ENCODE measurements at regions not wholly inside any gene's neighbourhood (a gene's known extent, or its start where the extent isn't known, plus 50 kb on each side); places are given as distances from the start of the nearest gene placed in this dataset.
"Not testable (repeated sequence)": the region's sequence is repeated elsewhere in the genome, so short reads cannot be mapped to it uniquely, and the experiment has no call there.

DNA sequence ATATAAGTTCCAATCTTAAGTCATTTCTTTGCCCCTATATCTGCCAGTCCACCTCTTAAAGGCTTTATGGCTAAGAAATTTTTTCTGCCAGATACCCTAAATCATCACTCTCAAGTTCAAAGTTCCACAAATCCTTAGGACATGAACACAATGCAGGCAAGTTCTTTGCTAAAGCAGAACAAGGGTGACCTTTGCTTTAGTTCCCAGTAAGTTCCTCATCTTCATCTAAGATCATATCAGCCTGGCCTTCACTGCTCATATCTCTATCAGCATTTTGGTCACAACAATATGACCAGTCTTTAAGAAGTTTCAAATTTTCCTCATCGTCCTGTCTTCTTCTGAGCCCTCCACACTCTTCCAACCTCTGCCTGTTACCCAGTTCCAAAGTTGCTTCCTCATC is 402.2 kb upstream of the RUNX1 start:
- Histone ChIP-seq H3K36me3 (ENCODE audit: control insufficient read depth in 2 of 2, insufficient read depth in 2 of 2, low read length in 2 of 2) (no peaks in the 10 kb centered on the region), H3K9ac (ENCODE audit: low read length in 2 of 2) (no peak overlapping the region), H3K4me3 (ENCODE audit: low read length in 2 of 2) (no peak overlapping the region), H3K4me1 (ENCODE audit: control insufficient read depth, insufficient read depth, low read length) (no peaks in the 10 kb centered on the region), H3K27me3 (ENCODE audit: control insufficient read depth in 1 of 2, insufficient read depth in 2 of 2, low read length in 2 of 2) (no peaks in the 10 kb centered on the region), H3K27ac (ENCODE audit: low read length) (no peak overlapping the region), H3K9me3 (ENCODE audit: control insufficient read depth in 2 of 2, low read length in 2 of 2) (no peaks in the 10 kb centered on the region)

DNA sequence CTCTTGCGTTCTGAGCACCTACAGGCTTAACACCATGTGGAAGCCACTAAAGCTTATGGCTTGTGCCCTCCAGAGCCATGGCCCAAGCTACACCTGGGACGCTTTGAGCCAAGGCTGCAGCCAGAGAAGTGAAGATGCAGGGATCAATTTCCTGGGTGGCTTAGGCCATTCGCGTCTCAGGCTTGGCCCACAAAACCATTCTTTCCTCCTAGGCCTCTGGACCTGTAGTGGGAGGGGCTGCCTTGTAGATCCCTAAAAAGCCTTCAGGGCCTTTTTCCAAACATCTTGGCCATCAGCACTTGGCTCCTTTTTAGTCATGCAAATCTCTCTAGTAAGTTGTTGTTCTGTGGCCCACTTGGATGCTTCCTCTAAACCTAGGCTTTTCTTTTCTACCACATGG is 401.7 kb upstream of the RUNX1 start:
- H3K27ac ChIP-seq (ENCODE audit: low read length) = no peak overlapping the region
- no peak overlapping the region for H3K9ac ChIP-seq (ENCODE audit: low read length in 2 of 2)
- H3K9me3 ChIP-seq (ENCODE audit: control insufficient read depth in 2 of 2, low read length in 2 of 2) = no peaks in the 10 kb centered on the region
- H3K36me3 ChIP-seq (ENCODE audit: control insufficient read depth in 2 of 2, insufficient read depth in 2 of 2, low read length in 2 of 2) = no peaks in the 10 kb centered on the region
- no peaks in the 10 kb centered on the region for H3K27me3 ChIP-seq (ENCODE audit: control insufficient read depth in 1 of 2, insufficient read depth in 2 of 2, low read length in 2 of 2)
- no peaks in the 10 kb centered on the region for H3K4me1 ChIP-seq (ENCODE audit: control insufficient read depth, insufficient read depth, low read length)
- no peak overlapping the region for H3K4me3 ChIP-seq (ENCODE audit: low read length in 2 of 2)

GRCh38 chr21:35449846-35450245 is 400.7 kb upstream of the RUNX1 start:
- H3K36me3 ChIP-seq (ENCODE audit: control insufficient read depth in 2 of 2, insufficient read depth in 2 of 2, low read length in 2 of 2) = no peaks in the 10 kb centered on the region
- no peaks in the 10 kb centered on the region for H3K4me1 ChIP-seq (ENCODE audit: control insufficient read depth, insufficient read depth, low read length)
- H3K27ac ChIP-seq (ENCODE audit: low read length) = no peak overlapping the region
- no peak overlapping the region for H3K4me3 ChIP-seq (ENCODE audit: low read length in 2 of 2)
- no peak overlapping the region for H3K9ac ChIP-seq (ENCODE audit: low read length in 2 of 2)
- H3K27me3 ChIP-seq (ENCODE audit: control insufficient read depth in 1 of 2, insufficient read depth in 2 of 2, low read length in 2 of 2) = no peaks in the 10 kb centered on the region
- no peaks in the 10 kb centered on the region for H3K9me3 ChIP-seq (ENCODE audit: control insufficient read depth in 2 of 2, low read length in 2 of 2)

- H3K9ac ChIP-seq (ENCODE audit: low read length in 2 of 2) = no peak overlapping the region
- H3K36me3 ChIP-seq (ENCODE audit: control insufficient read depth in 2 of 2, insufficient read depth in 2 of 2, low read length in 2 of 2) = no peaks in the 10 kb centered on the region
- H3K27ac ChIP-seq (ENCODE audit: low read length) = no peak overlapping the region
- H3K4me3 ChIP-seq (ENCODE audit: low read length in 2 of 2) = no peak overlapping the region
- H3K4me1 ChIP-seq (ENCODE audit: control insufficient read depth, insufficient read depth, low read length) = no peaks in the 10 kb centered on the region
- no peaks in the 10 kb centered on the region for H3K9me3 ChIP-seq (ENCODE audit: control insufficient read depth in 2 of 2, low read length in 2 of 2)
- H3K27me3 ChIP-seq (ENCODE audit: control insufficient read depth in 1 of 2, insufficient read depth in 2 of 2, low read length in 2 of 2) = no peaks in the 10 kb centered on the region
Observed at GRCh38 chr21:35448876-35449599, 399.9 kb upstream of the RUNX1 start.

DNA sequence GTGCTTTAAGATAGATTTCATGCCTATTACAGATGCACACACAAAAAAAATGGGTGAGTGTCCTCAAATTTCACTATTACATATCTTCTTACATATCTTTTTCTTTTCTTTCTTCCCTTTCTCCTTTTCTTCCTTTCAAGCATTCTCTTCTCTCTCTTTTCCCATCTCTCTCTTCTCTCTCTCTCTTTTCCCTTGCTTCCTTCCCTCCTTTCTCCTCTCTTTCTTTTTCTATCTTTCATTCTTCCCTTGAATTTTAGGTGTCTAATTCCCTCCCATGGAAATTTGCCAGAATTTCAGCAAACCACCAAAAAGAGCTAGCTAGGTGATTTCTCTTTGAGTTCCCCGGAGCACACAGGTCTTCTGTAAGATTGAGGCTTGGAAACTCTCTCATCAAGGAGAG is 395.3 kb upstream of the RUNX1 start:
- H3K36me3 ChIP-seq (ENCODE audit: control insufficient read depth in 2 of 2, insufficient read depth in 2 of 2, low read length in 2 of 2) = no peaks in the 10 kb centered on the region
- H3K9me3 ChIP-seq (ENCODE audit: control insufficient read depth in 2 of 2, low read length in 2 of 2) = no peaks in the 10 kb centered on the region
- no peaks in the 10 kb centered on the region for H3K27me3 ChIP-seq (ENCODE audit: control insufficient read depth in 1 of 2, insufficient read depth in 2 of 2, low read length in 2 of 2)
- no peak overlapping the region for H3K4me3 ChIP-seq (ENCODE audit: low read length in 2 of 2)
- H3K27ac ChIP-seq (ENCODE audit: low read length) = no peak overlapping the region
- no peak overlapping the region for H3K9ac ChIP-seq (ENCODE audit: low read length in 2 of 2)
- H3K4me1 ChIP-seq (ENCODE audit: control insufficient read depth, insufficient read depth, low read length) = no peaks in the 10 kb centered on the region

DNA sequence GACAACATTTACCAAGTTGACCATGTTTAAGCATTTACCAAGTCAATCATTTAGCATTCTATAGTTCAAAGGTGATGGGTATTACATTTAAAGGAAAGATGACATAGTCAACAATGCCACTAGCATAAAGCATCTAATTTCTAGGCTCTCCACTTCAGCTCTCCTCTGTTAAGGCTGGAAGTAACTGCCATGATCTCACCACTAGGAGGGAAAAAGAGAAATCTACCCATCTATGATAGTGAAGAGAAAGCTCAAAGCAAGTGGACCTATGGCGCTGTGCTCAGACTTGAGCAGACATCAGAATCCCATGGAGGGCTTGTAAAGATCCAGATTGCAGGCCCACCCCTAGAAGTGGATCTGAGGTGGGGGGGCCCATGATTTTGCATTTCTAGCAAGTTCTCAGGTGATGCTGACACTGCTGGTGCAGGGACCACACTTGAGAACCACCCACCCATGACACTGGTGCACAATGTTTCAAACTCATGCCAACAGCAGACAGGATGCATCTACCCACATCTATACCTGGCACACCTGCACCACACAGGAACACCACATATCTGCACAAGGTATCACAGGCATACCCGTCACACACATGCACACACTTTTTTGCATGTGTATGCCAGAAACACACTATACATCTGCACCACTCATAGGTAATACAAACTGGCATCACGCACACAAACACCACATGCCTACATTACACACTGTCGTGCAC is 392.9 kb upstream of the RUNX1 start:
- Histone ChIP-seq H3K36me3 (ENCODE audit: control insufficient read depth in 2 of 2, insufficient read depth in 2 of 2, low read length in 2 of 2) (no peaks in the 10 kb centered on the region), H3K27me3 (ENCODE audit: control insufficient read depth in 1 of 2, insufficient read depth in 2 of 2, low read length in 2 of 2) (no peaks in the 10 kb centered on the region), H3K4me1 (ENCODE audit: control insufficient read depth, insufficient read depth, low read length) (no peaks in the 10 kb centered on the region), H3K27ac (ENCODE audit: low read length) (no peak overlapping the region), H3K9me3 (ENCODE audit: control insufficient read depth in 2 of 2, low read length in 2 of 2) (no peaks in the 10 kb centered on the region), H3K4me3 (ENCODE audit: low read length in 2 of 2) (no peak overlapping the region), H3K9ac (ENCODE audit: low read length in 2 of 2) (no peak overlapping the region)

GRCh38 chr21:35438643-35439404 is 389.7 kb upstream of the RUNX1 start:
- H3K9me3 ChIP-seq (ENCODE audit: control insufficient read depth in 2 of 2, low read length in 2 of 2) = no peaks in the 10 kb centered on the region
- H3K36me3 ChIP-seq (ENCODE audit: control insufficient read depth in 2 of 2, insufficient read depth in 2 of 2, low read length in 2 of 2) = no peaks in the 10 kb centered on the region
- H3K4me3 ChIP-seq (ENCODE audit: low read length in 2 of 2) = no peak overlapping the region
- no peak overlapping the region for H3K27ac ChIP-seq (ENCODE audit: low read length)
- no peaks in the 10 kb centered on the region for H3K4me1 ChIP-seq (ENCODE audit: control insufficient read depth, insufficient read depth, low read length)
- no peaks in the 10 kb centered on the region for H3K27me3 ChIP-seq (ENCODE audit: control insufficient read depth in 1 of 2, insufficient read depth in 2 of 2, low read length in 2 of 2)
- no peak overlapping the region for H3K9ac ChIP-seq (ENCODE audit: low read length in 2 of 2)

DNA sequence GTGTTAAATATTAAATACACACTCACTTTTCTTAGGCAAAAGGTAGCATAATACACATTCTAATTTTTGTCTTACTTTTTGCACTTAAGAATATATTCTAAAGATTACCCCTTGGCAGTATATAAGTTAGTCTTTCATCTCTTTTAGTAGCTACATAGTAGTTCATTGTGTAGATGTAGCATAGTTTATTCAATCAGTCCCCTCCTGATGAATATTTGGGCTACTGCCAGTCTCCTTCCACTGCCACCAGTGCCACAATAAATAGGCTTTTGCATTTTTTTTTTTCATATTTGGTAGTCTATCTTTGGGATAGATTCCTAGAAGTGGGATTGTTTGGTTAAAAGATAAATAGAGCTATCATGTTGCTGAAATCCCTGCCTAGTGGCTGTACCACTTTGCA is 388.8 kb upstream of the RUNX1 start:
- H3K36me3 ChIP-seq (ENCODE audit: control insufficient read depth in 2 of 2, insufficient read depth in 2 of 2, low read length in 2 of 2) = no peaks in the 10 kb centered on the region
- H3K27me3 ChIP-seq (ENCODE audit: control insufficient read depth in 1 of 2, insufficient read depth in 2 of 2, low read length in 2 of 2) = no peaks in the 10 kb centered on the region
- H3K27ac ChIP-seq (ENCODE audit: low read length) = no peak overlapping the region
- H3K9ac ChIP-seq (ENCODE audit: low read length in 2 of 2) = no peak overlapping the region
- H3K4me3 ChIP-seq (ENCODE audit: low read length in 2 of 2) = no peak overlapping the region
- H3K9me3 ChIP-seq (ENCODE audit: control insufficient read depth in 2 of 2, low read length in 2 of 2) = peaks cover 0 to 5% of the 10 kb centered on the region in 2 donors
- H3K4me1 ChIP-seq (ENCODE audit: control insufficient read depth, insufficient read depth, low read length) = no peaks in the 10 kb centered on the region

- H3K4me1 ChIP-seq (ENCODE audit: control insufficient read depth, insufficient read depth, low read length) = no peaks in the 10 kb centered on the region
- H3K9me3 ChIP-seq (ENCODE audit: control insufficient read depth in 2 of 2, low read length in 2 of 2) = peaks cover 7 to 13% of the 10 kb centered on the region in 2 donors
- H3K27ac ChIP-seq (ENCODE audit: low read length) = no peak overlapping the region
- no peak overlapping the region for H3K9ac ChIP-seq (ENCODE audit: low read length in 2 of 2)
- H3K27me3 ChIP-seq (ENCODE audit: control insufficient read depth in 1 of 2, insufficient read depth in 2 of 2, low read length in 2 of 2) = no peaks in the 10 kb centered on the region
- no peaks in the 10 kb centered on the region for H3K36me3 ChIP-seq (ENCODE audit: control insufficient read depth in 2 of 2, insufficient read depth in 2 of 2, low read length in 2 of 2)
- H3K4me3 ChIP-seq (ENCODE audit: low read length in 2 of 2) = no peak overlapping the region
Observed at GRCh38 chr21:35436899-35437298, 387.8 kb upstream of the RUNX1 start.

- H3K4me3 ChIP-seq (ENCODE audit: low read length in 2 of 2); H3K36me3 ChIP-seq (ENCODE audit: control insufficient read depth in 2 of 2, insufficient read depth in 2 of 2, low read length in 2 of 2); H3K4me1 ChIP-seq (ENCODE audit: control insufficient read depth, insufficient read depth, low read length); H3K9ac ChIP-seq (ENCODE audit: low read length in 2 of 2); H3K27ac ChIP-seq (ENCODE audit: low read length); H3K27me3 ChIP-seq (ENCODE audit: control insufficient read depth in 1 of 2, insufficient read depth in 2 of 2, low read length in 2 of 2): not testable (repeated sequence)
- peaks cover 13 to 16% of the 10 kb centered on the region in 2 donors for H3K9me3 ChIP-seq (ENCODE audit: control insufficient read depth in 2 of 2, low read length in 2 of 2)
Observed at GRCh38 chr21:35432601-35433000, 383.5 kb upstream of the RUNX1 start.
